Peyer's patch (tissue), 4 donors: ENCODE measurements at regions not wholly inside any gene's neighbourhood (a gene's known extent, or its start where the extent isn't known, plus 50 kb on each side); places are given as distances from the start of the nearest gene placed in this dataset.

Experiments used
- POLR2A ChIP-seq, 2 donors: fragments of 450-650 bp; IDR thresholded peaks; one replicate each; pipeline ENCODE4 v1.5.1; 2017; ENCODE audit warnings: antibody characterized with exemption in 2 of 2, mild to moderate bottlenecking in 2 of 2, moderate library complexity in 2 of 2
- TF ChIP-seq, protein P1 (sequence below), 6 experiments: fragments of 450-650 bp in 4 of 6; fragments of 200-600 bp in 2 of 6; sonication (generic) in 1 of 6; IDR thresholded peaks; one replicate each; pipeline ENCODE4 v1.5.1; 2017 to 2019; ENCODE audit warnings: antibody characterized with exemption in 6 of 6, mild to moderate bottlenecking in 3 of 6, moderate library complexity in 1 of 6

- TF ChIP-seq POLR2A (IDR thresholded peaks at IDR 0.05): no peak
- TF ChIP-seq, protein P1, sequence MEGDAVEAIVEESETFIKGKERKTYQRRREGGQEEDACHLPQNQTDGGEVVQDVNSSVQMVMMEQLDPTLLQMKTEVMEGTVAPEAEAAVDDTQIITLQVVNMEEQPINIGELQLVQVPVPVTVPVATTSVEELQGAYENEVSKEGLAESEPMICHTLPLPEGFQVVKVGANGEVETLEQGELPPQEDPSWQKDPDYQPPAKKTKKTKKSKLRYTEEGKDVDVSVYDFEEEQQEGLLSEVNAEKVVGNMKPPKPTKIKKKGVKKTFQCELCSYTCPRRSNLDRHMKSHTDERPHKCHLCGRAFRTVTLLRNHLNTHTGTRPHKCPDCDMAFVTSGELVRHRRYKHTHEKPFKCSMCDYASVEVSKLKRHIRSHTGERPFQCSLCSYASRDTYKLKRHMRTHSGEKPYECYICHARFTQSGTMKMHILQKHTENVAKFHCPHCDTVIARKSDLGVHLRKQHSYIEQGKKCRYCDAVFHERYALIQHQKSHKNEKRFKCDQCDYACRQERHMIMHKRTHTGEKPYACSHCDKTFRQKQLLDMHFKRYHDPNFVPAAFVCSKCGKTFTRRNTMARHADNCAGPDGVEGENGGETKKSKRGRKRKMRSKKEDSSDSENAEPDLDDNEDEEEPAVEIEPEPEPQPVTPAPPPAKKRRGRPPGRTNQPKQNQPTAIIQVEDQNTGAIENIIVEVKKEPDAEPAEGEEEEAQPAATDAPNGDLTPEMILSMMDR (IDR thresholded peaks at IDR 0.05): no peak
These were observed 309.5 kb downstream of the ATXN7L3B start for GRCh38 chr12:74847169-74847568.
